ENCODE measurements at regions not wholly inside any gene's neighbourhood (a gene's known extent, or its start where the extent isn't known, plus 50 kb on each side); places are given as distances from the start of the nearest gene placed in this dataset.

GRCh38 chr20:40359131-40359912, 329.7 kb downstream of the MAFB start:
- no peak for DNase-seq
- intact Hi-C loops (cut with micrococcal nuclease): no loop called here
- ChIA-PET CTCF (ENCODE audit: partially characterized antibody) (no interaction called here), POLR2A (ENCODE audit: partially characterized antibody) (no interaction called here)
- Mint-ChIP-seq H3K4me1 (no peaks in the 10 kb centered on the region), H3K36me3 (no peaks in the 10 kb centered on the region), H3K27ac (no peak overlapping the region), H3K4me3 (no peak overlapping the region), H3K27me3 (peaks cover 3 to 4% of the 10 kb centered on the region in 2 donors), H3K9me3 (peaks cover 0 to 2% (median 0%) of the 10 kb centered on the region in 8 donors)
- Histone ChIP-seq H3K36me3 (ENCODE audit: insufficient read depth, low read length) (no peaks in the 10 kb centered on the region), H3K27me3 (ENCODE audit: insufficient read depth, low read length) (peaks cover 2% of the 10 kb centered on the region), H3K27ac (ENCODE audit: low read depth, low read length) (no peak overlapping the region), H3K9me3 (ENCODE audit: control insufficient read depth in 1 of 2, low read length in 2 of 2) (no peaks in the 10 kb centered on the region), H3K4me3 (ENCODE audit: low read length in 2 of 2) (no peak overlapping the region), H3K4me1 (ENCODE audit: insufficient read depth, low read length) (no peaks in the 10 kb centered on the region)

GRCh38 chr20:40354880-40355279, 334.2 kb downstream of the MAFB start:
- Mint-ChIP-seq H3K36me3 (no peaks in the 10 kb centered on the region), H3K4me1 (no peaks in the 10 kb centered on the region), H3K9me3 (peaks cover 0 to 2% (median 0%) of the 10 kb centered on the region in 8 donors), H3K27ac (no peak overlapping the region), H3K27me3 (peaks cover 0 to 4% of the 10 kb centered on the region in 2 donors), H3K4me3 (no peak overlapping the region)
- Histone ChIP-seq H3K27me3 (ENCODE audit: insufficient read depth, low read length) (peaks cover 4% of the 10 kb centered on the region), H3K4me3 (ENCODE audit: low read length in 2 of 2) (no peak overlapping the region), H3K27ac (ENCODE audit: low read depth, low read length) (no peak overlapping the region), H3K36me3 (ENCODE audit: insufficient read depth, low read length) (no peaks in the 10 kb centered on the region), H3K4me1 (ENCODE audit: insufficient read depth, low read length) (no peaks in the 10 kb centered on the region), H3K9me3 (ENCODE audit: control insufficient read depth in 1 of 2, low read length in 2 of 2) (no peaks in the 10 kb centered on the region)
- ChIA-PET CTCF (ENCODE audit: partially characterized antibody) (no interaction called here), POLR2A (ENCODE audit: partially characterized antibody) (no interaction called here)
- intact Hi-C loops (cut with micrococcal nuclease): no loop called here
- no peak for DNase-seq

- H3K4me3 ChIP-seq (ENCODE audit: low read length in 2 of 2): no peak overlapping the region
- H3K4me1 ChIP-seq (ENCODE audit: insufficient read depth, low read length): no peaks in the 10 kb centered on the region
- intact Hi-C loops (cut with micrococcal nuclease): no loop called here
- ChIA-PET CTCF (ENCODE audit: partially characterized antibody) (interaction anchor here (1.3 kb wide), 1 partner anchor 11 kb away, joined by 3 read pairs; no protein-coding TSS in a partner anchor), POLR2A (ENCODE audit: partially characterized antibody) (no interaction called here)
- H3K27ac ChIP-seq (ENCODE audit: low read depth, low read length): no peak overlapping the region
- no peaks in the 10 kb centered on the region for H3K36me3 ChIP-seq (ENCODE audit: insufficient read depth, low read length)
- H3K27me3 ChIP-seq (ENCODE audit: insufficient read depth, low read length): no peaks in the 10 kb centered on the region
- peaks cover 2 to 49% (median 29%) of the 10 kb centered on the region in 8 donors for H3K9me3 Mint-ChIP-seq
- H3K4me3 Mint-ChIP-seq: no peak overlapping the region
- no peaks in the 10 kb centered on the region for H3K9me3 ChIP-seq (ENCODE audit: control insufficient read depth in 1 of 2, low read length in 2 of 2)
- DNase-seq: no peak
- H3K27ac Mint-ChIP-seq: no peak overlapping the region
- H3K36me3 Mint-ChIP-seq: no peaks in the 10 kb centered on the region
- H3K4me1 Mint-ChIP-seq: no peaks in the 10 kb centered on the region
- peaks cover 0 to 4% of the 10 kb centered on the region in 2 donors for H3K27me3 Mint-ChIP-seq
Observed at GRCh38 chr20:40343390-40343789, 345.6 kb downstream of the MAFB start.

- no peak overlapping the region for H3K27ac ChIP-seq (ENCODE audit: low read depth, low read length)
- no peaks in the 10 kb centered on the region for H3K36me3 ChIP-seq (ENCODE audit: insufficient read depth, low read length)
- no peak overlapping the region for H3K4me3 ChIP-seq (ENCODE audit: low read length in 2 of 2)
- Mint-ChIP-seq H3K27me3 (peaks cover 0 to 7% of the 10 kb centered on the region in 2 donors), H3K27ac (no peak overlapping the region), H3K36me3 (no peaks in the 10 kb centered on the region), H3K4me1 (no peaks in the 10 kb centered on the region), H3K4me3 (no peak overlapping the region), H3K9me3 (peaks cover 2 to 43% (median 27%) of the 10 kb centered on the region in 8 donors)
- H3K9me3 ChIP-seq (ENCODE audit: control insufficient read depth in 1 of 2, low read length in 2 of 2): no peaks in the 10 kb centered on the region
- no peak for DNase-seq
- intact Hi-C loops (cut with micrococcal nuclease): no loop called here
- ChIA-PET CTCF (ENCODE audit: partially characterized antibody) (interaction anchor here (1.5 kb wide), 1 partner anchor 10 kb away, joined by 5 read pairs; no protein-coding TSS in a partner anchor), POLR2A (ENCODE audit: partially characterized antibody) (no interaction called here)
- H3K27me3 ChIP-seq (ENCODE audit: insufficient read depth, low read length): no peaks in the 10 kb centered on the region
- H3K4me1 ChIP-seq (ENCODE audit: insufficient read depth, low read length): no peaks in the 10 kb centered on the region
Observed at GRCh38 chr20:40341561-40341960, 347.5 kb downstream of the MAFB start.

- Mint-ChIP-seq H3K36me3 (no peaks in the 10 kb centered on the region), H3K4me1 (no peaks in the 10 kb centered on the region), H3K4me3 (no peak overlapping the region), H3K27ac (no peak overlapping the region), H3K27me3 (peaks cover 0 to 5% of the 10 kb centered on the region in 2 donors), H3K9me3 (peaks cover 0 to 38% (median 21%) of the 10 kb centered on the region in 8 donors)
- H3K4me1 ChIP-seq (ENCODE audit: insufficient read depth, low read length): no peaks in the 10 kb centered on the region
- intact Hi-C loops (cut with micrococcal nuclease): no loop called here
- POLR2A ChIA-PET (ENCODE audit: partially characterized antibody): no interaction called here
- CTCF ChIA-PET (ENCODE audit: partially characterized antibody): interaction anchor here (1.5 kb wide), 1 partner anchor 8 kb away, joined by 5 read pairs; no protein-coding TSS in a partner anchor
- no peak overlapping the region for H3K4me3 ChIP-seq (ENCODE audit: low read length in 2 of 2)
- H3K27me3 ChIP-seq (ENCODE audit: insufficient read depth, low read length): no peaks in the 10 kb centered on the region
- H3K36me3 ChIP-seq (ENCODE audit: insufficient read depth, low read length): no peaks in the 10 kb centered on the region
- no peaks in the 10 kb centered on the region for H3K9me3 ChIP-seq (ENCODE audit: control insufficient read depth in 1 of 2, low read length in 2 of 2)
- H3K27ac ChIP-seq (ENCODE audit: low read depth, low read length): no peak overlapping the region
- DNase-seq: no peak
Observed at GRCh38 chr20:40339661-40340449, 349.2 kb downstream of the MAFB start.

GRCh38 chr20:40336533-40336932, 352.5 kb downstream of the MAFB start:
- H3K36me3 Mint-ChIP-seq: no peaks in the 10 kb centered on the region
- peaks cover 0 to 7% of the 10 kb centered on the region in 2 donors for H3K27me3 Mint-ChIP-seq
- no peak overlapping the region for H3K27ac Mint-ChIP-seq
- no peak overlapping the region for H3K27ac ChIP-seq (ENCODE audit: low read depth, low read length)
- H3K27me3 ChIP-seq (ENCODE audit: insufficient read depth, low read length): no peaks in the 10 kb centered on the region
- H3K4me1 ChIP-seq (ENCODE audit: insufficient read depth, low read length): no peaks in the 10 kb centered on the region
- no peaks in the 10 kb centered on the region for H3K9me3 ChIP-seq (ENCODE audit: control insufficient read depth in 1 of 2, low read length in 2 of 2)
- intact Hi-C loops (cut with micrococcal nuclease): no loop called here
- H3K9me3 Mint-ChIP-seq: peaks cover 0 to 14% (median 6%) of the 10 kb centered on the region in 8 donors
- CTCF ChIA-PET (ENCODE audit: partially characterized antibody): no interaction called here
- no peak for DNase-seq
- no peaks in the 10 kb centered on the region for H3K36me3 ChIP-seq (ENCODE audit: insufficient read depth, low read length)
- no peaks in the 10 kb centered on the region for H3K4me1 Mint-ChIP-seq
- POLR2A ChIA-PET (ENCODE audit: partially characterized antibody): no interaction called here
- no peak overlapping the region for H3K4me3 ChIP-seq (ENCODE audit: low read length in 2 of 2)
- H3K4me3 Mint-ChIP-seq: no peak overlapping the region

GRCh38 chr20:40335901-40336351, 353.1 kb downstream of the MAFB start:
- Mint-ChIP-seq H3K27me3 (peaks cover 0 to 7% of the 10 kb centered on the region in 2 donors), H3K36me3 (no peaks in the 10 kb centered on the region), H3K4me3 (no peak overlapping the region), H3K27ac (no peak overlapping the region), H3K4me1 (no peaks in the 10 kb centered on the region), H3K9me3 (peaks cover 0 to 12% (median 5%) of the 10 kb centered on the region in 8 donors)
- intact Hi-C loops (cut with micrococcal nuclease): no loop called here
- POLR2A ChIA-PET (ENCODE audit: partially characterized antibody): no interaction called here
- Histone ChIP-seq H3K27ac (ENCODE audit: low read depth, low read length) (no peak overlapping the region), H3K4me3 (ENCODE audit: low read length in 2 of 2) (no peak overlapping the region), H3K27me3 (ENCODE audit: insufficient read depth, low read length) (no peaks in the 10 kb centered on the region), H3K36me3 (ENCODE audit: insufficient read depth, low read length) (no peaks in the 10 kb centered on the region), H3K9me3 (ENCODE audit: control insufficient read depth in 1 of 2, low read length in 2 of 2) (no peaks in the 10 kb centered on the region), H3K4me1 (ENCODE audit: insufficient read depth, low read length) (no peaks in the 10 kb centered on the region)
- CTCF ChIA-PET (ENCODE audit: partially characterized antibody): no interaction called here
- DNase-seq: no peak
